Activated CD8-positive, alpha-beta T cell treated with anti-CD3 and anti-CD28 coated beads for 36 hours (primary cell): ENCODE measurements at regions not wholly inside any gene's neighbourhood (a gene's known extent, or its start where the extent isn't known, plus 50 kb on each side); places are given as distances from the start of the nearest gene placed in this dataset.

ENCODE experiments used
- ATAC-seq: fragments of 200-7000 bp; cut with Tn5 transposase; one replicate; pipeline ENCODE4 v1.10.0; 2021; ENCODE audit warnings: mild to moderate bottlenecking, moderate library complexity
- CTCF ChIA-PET: fragments of 350-600 bp; sonication (Branson Sonifier 250); formaldehyde crosslinking; loops from one replicate; lab custom pipeline; 2021; ENCODE audit warnings: antibody characterized with exemption; lab: Charles Lee
- POLR2A ChIA-PET: fragments of 350-600 bp; sonication (Branson Sonifier 250); formaldehyde crosslinking; loops from one replicate; lab custom pipeline; 2021; ENCODE audit warnings: antibody characterized with exemption; lab: Charles Lee
- DNase-seq: peaks from one replicate; pipeline ENCODE4 v3.0.0-alpha.2; 2020
- H3K27ac Mint-ChIP-seq: one replicate; pipeline ENCODE4 v1.8.0; 2021; ENCODE audit warnings: mild to moderate bottlenecking, mixed read lengths
- H3K27me3 Mint-ChIP-seq: one replicate; pipeline ENCODE4 v1.8.0; 2021; ENCODE audit warnings: mixed read lengths
- H3K36me3 Mint-ChIP-seq: one replicate; pipeline ENCODE4 v1.8.0; 2021; ENCODE audit warnings: low read depth, mixed read lengths
- H3K4me1 Mint-ChIP-seq: one replicate; pipeline ENCODE4 v1.8.0; 2021; ENCODE audit warnings: low read depth, mixed read lengths
- H3K4me3 Mint-ChIP-seq: one replicate; pipeline ENCODE4 v1.8.0; 2021; ENCODE audit warnings: mild to moderate bottlenecking, moderate library complexity, mixed read lengths
- H3K9me3 Mint-ChIP-seq: one replicate; pipeline ENCODE4 v1.8.0; 2021; ENCODE audit warnings: mixed read lengths
- CTCF ChIP-seq: fragments of 200-600 bp; IDR thresholded peaks from one replicate; pipeline ENCODE4 v1.8.0; 2022; ENCODE audit warnings: antibody characterized with exemption, mild to moderate bottlenecking
- intact Hi-C: fragments of 100-400 bp; cut with micrococcal nuclease; formaldehyde crosslinking; loops from one replicate; pipeline ENCODE4 v1.10.0; 2022

GRCh38 chrX:140167551-140167950 lies 202.2 kb upstream of the CXorf66 start:
- ChIA-PET POLR2A (no interaction called here), CTCF (no interaction called here)
- no peak for TF ChIP-seq CTCF
- H3K4me1 Mint-ChIP-seq: no peaks in the 10 kb centered on the region
- DNase-seq (no peak), ATAC-seq (no peak)
- no peak overlapping the region for H3K27ac Mint-ChIP-seq
- H3K27me3 Mint-ChIP-seq: no peaks in the 10 kb centered on the region
- no peak overlapping the region for H3K4me3 Mint-ChIP-seq
- intact Hi-C loops: no loop called here
- no peaks in the 10 kb centered on the region for H3K36me3 Mint-ChIP-seq
- peaks cover 4% of the 10 kb centered on the region for H3K9me3 Mint-ChIP-seq

- DNase-seq: no peak
- Mint-ChIP-seq H3K9me3 (no peaks in the 10 kb centered on the region), H3K36me3 (no peaks in the 10 kb centered on the region), H3K4me1 (no peaks in the 10 kb centered on the region), H3K4me3 (no peak overlapping the region), H3K27ac (no peak overlapping the region), H3K27me3 (no peaks in the 10 kb centered on the region)
- ChIA-PET POLR2A (no interaction called here), CTCF (no interaction called here)
- ATAC-seq: no peak
- intact Hi-C loops: no loop called here
- no peak for TF ChIP-seq CTCF
Observed at GRCh38 chrX:140165849-140166248, 200.5 kb upstream of the CXorf66 start.

GRCh38 chrX:140164391-140164790 lies 199.1 kb upstream of the CXorf66 start:
- no peaks in the 10 kb centered on the region for H3K9me3 Mint-ChIP-seq
- ChIA-PET POLR2A (no interaction called here), CTCF (no interaction called here)

GRCh38 chrX:140163371-140164159 lies 198.2 kb upstream of the CXorf66 start:
- Mint-ChIP-seq H3K4me3 (no peak overlapping the region), H3K27me3 (no peaks in the 10 kb centered on the region), H3K9me3 (no peaks in the 10 kb centered on the region), H3K4me1 (no peaks in the 10 kb centered on the region), H3K36me3 (no peaks in the 10 kb centered on the region), H3K27ac (no peak overlapping the region)
- intact Hi-C loops: no loop called here
- ChIA-PET POLR2A (no interaction called here), CTCF (no interaction called here)
- ATAC-seq (no peak), DNase-seq (no peak)
- no peak for TF ChIP-seq CTCF

More at GRCh38 chrX:140164391-140164790, 199.1 kb upstream of the CXorf66 start:
- Mint-ChIP-seq H3K27me3 (no peaks in the 10 kb centered on the region), H3K27ac (no peak overlapping the region), H3K4me3 (no peak overlapping the region), H3K36me3 (no peaks in the 10 kb centered on the region), H3K4me1 (no peaks in the 10 kb centered on the region)
- DNase-seq (no peak), ATAC-seq (no peak)
- intact Hi-C loops: no loop called here
- no peak for TF ChIP-seq CTCF

- ChIA-PET POLR2A (no interaction called here), CTCF (no interaction called here)
- no peak for ATAC-seq
- no peak for TF ChIP-seq CTCF
- intact Hi-C loops: no loop called here
- Mint-ChIP-seq H3K4me1 (no peaks in the 10 kb centered on the region), H3K27me3 (no peaks in the 10 kb centered on the region), H3K9me3 (no peaks in the 10 kb centered on the region), H3K27ac (no peak overlapping the region), H3K36me3 (no peaks in the 10 kb centered on the region), H3K4me3 (no peak overlapping the region)
- no peak for DNase-seq
Observed at GRCh38 chrX:140157611-140158010, 192.3 kb upstream of the CXorf66 start.
